WI38 (cell line): ENCODE measurements at regions not wholly inside any gene's neighbourhood (a gene's known extent, or its start where the extent isn't known, plus 50 kb on each side); places are given as distances from the start of the nearest gene placed in this dataset.

Source experiments
- H3K4me3 ChIP-seq: 2 replicates; pipeline ENCODE4 v1.5.1; 2011; ENCODE audit warnings: low read depth, mild to moderate bottlenecking, control low read depth, low read length
- TF ChIP-seq, protein P1 (sequence below): IDR thresholded peaks from 2 replicates; pipeline ENCODE4 v1.5.1; 2012; ENCODE audit warnings: low read depth, mild to moderate bottlenecking, control low read depth, low read length

GRCh38 chr14:29360656-29361055 is 567.0 kb downstream of the PRKD1 start:
- H3K4me3 ChIP-seq = no peak overlapping the region
- TF ChIP-seq, protein P1, sequence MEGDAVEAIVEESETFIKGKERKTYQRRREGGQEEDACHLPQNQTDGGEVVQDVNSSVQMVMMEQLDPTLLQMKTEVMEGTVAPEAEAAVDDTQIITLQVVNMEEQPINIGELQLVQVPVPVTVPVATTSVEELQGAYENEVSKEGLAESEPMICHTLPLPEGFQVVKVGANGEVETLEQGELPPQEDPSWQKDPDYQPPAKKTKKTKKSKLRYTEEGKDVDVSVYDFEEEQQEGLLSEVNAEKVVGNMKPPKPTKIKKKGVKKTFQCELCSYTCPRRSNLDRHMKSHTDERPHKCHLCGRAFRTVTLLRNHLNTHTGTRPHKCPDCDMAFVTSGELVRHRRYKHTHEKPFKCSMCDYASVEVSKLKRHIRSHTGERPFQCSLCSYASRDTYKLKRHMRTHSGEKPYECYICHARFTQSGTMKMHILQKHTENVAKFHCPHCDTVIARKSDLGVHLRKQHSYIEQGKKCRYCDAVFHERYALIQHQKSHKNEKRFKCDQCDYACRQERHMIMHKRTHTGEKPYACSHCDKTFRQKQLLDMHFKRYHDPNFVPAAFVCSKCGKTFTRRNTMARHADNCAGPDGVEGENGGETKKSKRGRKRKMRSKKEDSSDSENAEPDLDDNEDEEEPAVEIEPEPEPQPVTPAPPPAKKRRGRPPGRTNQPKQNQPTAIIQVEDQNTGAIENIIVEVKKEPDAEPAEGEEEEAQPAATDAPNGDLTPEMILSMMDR = no peak

- no peak overlapping the region for H3K4me3 ChIP-seq
- TF ChIP-seq, protein P1 = no peak
These were observed 557.6 kb downstream of the PRKD1 start for GRCh38 chr14:29370024-29370423.

- H3K4me3 ChIP-seq = no peak overlapping the region
- TF ChIP-seq, protein P1 = no peak
These were observed 551.4 kb downstream of the PRKD1 start for GRCh38 chr14:29376237-29376636.

DNA sequence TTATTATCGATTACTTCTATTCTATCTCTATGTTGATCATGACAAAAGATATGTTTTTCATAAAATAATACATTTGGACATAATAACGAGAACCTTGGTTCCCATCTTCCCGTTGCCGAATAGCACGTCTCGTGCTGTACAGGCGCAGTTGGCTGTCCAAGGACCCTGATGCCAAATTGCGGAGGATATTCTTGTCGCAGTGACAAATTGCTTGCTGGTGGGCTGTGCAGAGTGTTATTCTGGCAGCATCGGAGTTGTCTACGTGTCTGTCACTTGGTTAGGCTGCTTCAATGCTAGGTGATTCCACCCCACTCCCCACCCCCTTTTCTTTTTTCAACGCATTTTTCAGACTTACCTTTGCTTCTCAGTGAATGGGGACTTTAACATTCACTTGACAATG is 546.8 kb downstream of the PRKD1 start:
- TF ChIP-seq, protein P1 = no peak
- no peak overlapping the region for H3K4me3 ChIP-seq

GRCh38 chr14:29388571-29388970 is 539.1 kb downstream of the PRKD1 start:
- TF ChIP-seq, protein P1 = no peak
- no peak overlapping the region for H3K4me3 ChIP-seq

- TF ChIP-seq, protein P1 = no peak
- H3K4me3 ChIP-seq = no peak overlapping the region
These were observed 537.4 kb downstream of the PRKD1 start for GRCh38 chr14:29390081-29390832.

DNA sequence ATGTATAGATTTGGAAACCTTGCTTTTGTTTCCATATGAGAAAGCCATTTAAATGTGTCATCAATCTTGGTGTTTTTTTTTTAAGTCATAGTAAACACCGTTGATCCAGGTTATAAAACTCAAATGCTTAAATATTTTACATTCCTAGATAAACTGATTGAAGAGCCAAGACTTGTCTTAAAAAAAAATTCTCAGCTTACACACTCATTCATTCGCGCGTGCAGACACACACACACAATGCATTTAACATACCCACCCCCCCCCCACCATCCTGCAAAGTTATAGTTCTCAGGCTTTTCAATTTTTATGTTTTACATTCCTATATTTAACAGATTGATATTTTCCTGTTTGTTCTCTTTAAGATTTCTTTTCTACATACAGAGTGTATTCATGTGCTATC is 536.4 kb downstream of the PRKD1 start:
- H3K4me3 ChIP-seq = no peak overlapping the region
- TF ChIP-seq, protein P1 = no peak
